Activated CD4-positive, alpha-beta T cell treated with anti-CD3 and anti-CD28 coated beads, Interleukin-2, Interleukin-6, amounts not matched to agents 100 ng/mL and 50 ng/mL, durations not matched to agents 16 hours and 8 hours (primary cell): ENCODE measurements at regions not wholly inside any gene's neighbourhood (a gene's known extent, or its start where the extent isn't known, plus 50 kb on each side); places are given as distances from the start of the nearest gene placed in this dataset.

Experiments used
- DNase-seq: peaks from one replicate; pipeline ENCODE4 v3.0.0-alpha.2; 2020

GRCh38 chr5:2432076-2432920, 319.2 kb downstream of the IRX2 start:
- DNase-seq = no peak

GRCh38 chr5:2430606-2431005, 320.9 kb downstream of the IRX2 start:
- DNase-seq = no peak

GRCh38 chr5:2427983-2428382, 323.5 kb downstream of the IRX2 start:
- no peak for DNase-seq

- DNase-seq = no peak
These were observed 327.8 kb downstream of the IRX2 start for GRCh38 chr5:2423634-2424033.

GRCh38 chr5:2417301-2417700, 334.2 kb downstream of the IRX2 start:
- no peak for DNase-seq

GRCh38 chr5:2415678-2416077, 335.8 kb downstream of the IRX2 start:
- DNase-seq = no peak

- DNase-seq = no peak
These were observed 341.0 kb downstream of the IRX2 start for GRCh38 chr5:2410451-2410850.

GRCh38 chr5:2403296-2403695, 348.2 kb downstream of the IRX2 start:
- no peak for DNase-seq

- no peak for DNase-seq
These were observed 351.7 kb downstream of the IRX2 start for GRCh38 chr5:2399804-2400203.

GRCh38 chr5:2399096-2399495, 352.4 kb downstream of the IRX2 start:
- DNase-seq = no peak

- no peak for DNase-seq
These were observed 357.9 kb downstream of the IRX2 start for GRCh38 chr5:2393556-2393955.

GRCh38 chr5:2391566-2391965, 359.9 kb downstream of the IRX2 start:
- DNase-seq = no peak

GRCh38 chr5:2391021-2391420, 360.5 kb downstream of the IRX2 start:
- DNase-seq = no peak

GRCh38 chr5:2388571-2388970, 362.9 kb downstream of the IRX2 start:
- no peak for DNase-seq

GRCh38 chr5:2387634-2388325, 363.7 kb downstream of the IRX2 start:
- no peak for DNase-seq

- DNase-seq = no peak
These were observed 364.2 kb downstream of the IRX2 start for GRCh38 chr5:2387250-2387633.

GRCh38 chr5:2385818-2386217, 365.7 kb downstream of the IRX2 start:
- no peak for DNase-seq

- DNase-seq = no peak
These were observed 367.8 kb downstream of the IRX2 start for GRCh38 chr5:2383698-2384065.

- no peak for DNase-seq
These were observed 368.4 kb downstream of the IRX2 start for GRCh38 chr5:2382776-2383697.

- no peak for DNase-seq
These were observed 369.6 kb downstream of the IRX2 start for GRCh38 chr5:2381861-2382260.

- DNase-seq = no peak
These were observed 370.4 kb downstream of the IRX2 start for GRCh38 chr5:2381070-2381469.

GRCh38 chr5:2378976-2379375, 372.5 kb downstream of the IRX2 start:
- DNase-seq = no peak

GRCh38 chr5:2378108-2378507, 373.4 kb downstream of the IRX2 start:
- no peak for DNase-seq
